ENCODE measurements at regions not wholly inside any gene's neighbourhood (a gene's known extent, or its start where the extent isn't known, plus 50 kb on each side); places are given as distances from the start of the nearest gene placed in this dataset.

DNA sequence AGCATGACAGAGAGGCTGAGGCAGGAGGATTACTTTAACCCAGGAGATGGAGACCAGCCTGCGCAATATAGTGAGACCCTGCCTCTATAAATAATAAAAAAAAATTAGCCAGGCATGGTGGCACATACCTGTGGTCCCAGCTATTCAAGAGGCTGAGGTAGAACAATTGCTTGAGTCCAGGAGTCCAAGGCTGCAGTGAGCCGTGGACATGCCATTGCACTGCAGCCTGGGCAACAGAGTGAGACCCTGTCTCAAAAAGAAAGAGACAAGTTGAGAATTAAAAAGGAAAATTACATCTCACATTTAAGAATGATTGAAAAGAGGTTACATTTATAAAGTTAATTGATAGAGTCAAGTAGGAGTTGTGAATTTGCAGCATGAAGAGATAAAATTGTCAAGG, 91.4 kb upstream of the TMPO start:
- no peaks in the 10 kb centered on the region for H3K36me3 ChIP-seq (ENCODE audit: control insufficient read depth, low read depth, low read length)
- no peak overlapping the region for H3K27ac ChIP-seq (ENCODE audit: low read length)

DNA sequence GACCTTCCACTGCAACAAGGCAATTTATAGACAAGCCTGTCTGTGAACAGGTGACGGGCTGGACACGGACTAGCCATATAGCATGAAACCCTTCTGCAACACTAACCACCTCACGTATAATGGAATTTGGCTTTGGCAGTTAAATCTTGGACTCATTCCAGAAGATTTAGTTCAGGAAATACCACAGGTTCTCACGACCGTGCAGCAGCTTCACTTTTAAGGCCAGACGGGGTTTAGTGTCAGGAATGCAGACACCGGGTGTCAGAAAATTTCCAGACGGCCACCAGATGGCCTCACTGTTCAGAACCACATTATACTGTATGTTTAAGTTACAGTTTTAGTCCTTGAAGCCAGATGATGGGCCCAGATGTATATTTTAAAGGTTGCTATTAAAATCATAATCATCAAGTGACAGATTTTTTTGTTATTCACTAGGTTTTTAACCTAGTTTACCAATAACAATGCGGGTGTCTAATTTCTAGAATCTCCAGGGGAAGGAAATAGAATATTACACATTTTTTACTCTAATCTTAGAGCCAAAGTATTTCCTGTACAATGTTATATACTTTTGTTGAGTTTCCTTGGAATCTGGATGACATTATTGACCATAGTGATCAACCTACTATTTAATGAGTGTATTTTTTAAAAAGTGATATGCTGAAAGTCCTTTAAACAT, 90.5 kb upstream of the TMPO start:
- Histone ChIP-seq H3K36me3 (ENCODE audit: control insufficient read depth, low read depth, low read length) (no peaks in the 10 kb centered on the region), H3K4me3 (ENCODE audit: low read length) (no peak overlapping the region), H3K9ac (ENCODE audit: low read length) (no peak overlapping the region), H3K9me3 (ENCODE audit: control insufficient read depth, low read depth, low read length) (no peaks in the 10 kb centered on the region), H3K27ac (ENCODE audit: low read length) (no peak overlapping the region), H3K4me1 (ENCODE audit: control insufficient read depth, low read depth, low read length) (no peaks in the 10 kb centered on the region), H3K27me3 (ENCODE audit: control insufficient read depth, insufficient read depth, low read length) (no peaks in the 10 kb centered on the region)

More for the DNA sequence above, 91.4 kb upstream of the TMPO start:
- Histone ChIP-seq H3K27me3 (ENCODE audit: control insufficient read depth, insufficient read depth, low read length) (no peaks in the 10 kb centered on the region), H3K4me1 (ENCODE audit: control insufficient read depth, low read depth, low read length) (peaks cover 3% of the 10 kb centered on the region), H3K9ac (ENCODE audit: low read length) (no peak overlapping the region), H3K4me3 (ENCODE audit: low read length) (no peak overlapping the region), H3K9me3 (ENCODE audit: control insufficient read depth, low read depth, low read length) (no peaks in the 10 kb centered on the region)

DNA sequence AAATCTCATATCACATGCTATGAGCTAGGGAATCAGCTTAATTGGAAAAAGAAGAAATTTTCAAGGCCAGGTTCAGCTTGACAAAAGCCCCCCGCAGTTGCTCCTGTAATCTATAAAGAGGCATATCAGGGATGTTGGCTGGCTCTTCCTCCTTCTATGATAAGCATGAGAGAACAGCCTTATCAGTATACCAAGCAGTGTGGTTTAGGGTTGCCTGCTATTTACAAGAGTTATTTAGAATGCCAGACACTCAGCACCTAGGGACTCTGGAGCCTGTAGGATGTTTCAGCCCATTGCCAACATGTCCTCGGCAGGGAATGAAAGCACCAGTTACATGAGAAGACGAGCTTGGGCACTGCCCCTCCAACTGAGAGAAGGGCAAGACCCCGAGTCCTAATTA, 89.5 kb upstream of the TMPO start:
- no peaks in the 10 kb centered on the region for H3K4me1 ChIP-seq (ENCODE audit: control insufficient read depth, low read depth, low read length)
- no peaks in the 10 kb centered on the region for H3K9me3 ChIP-seq (ENCODE audit: control insufficient read depth, low read depth, low read length)
- H3K9ac ChIP-seq (ENCODE audit: low read length) = no peak overlapping the region
- H3K4me3 ChIP-seq (ENCODE audit: low read length) = no peak overlapping the region
- no peak overlapping the region for H3K27ac ChIP-seq (ENCODE audit: low read length)
- H3K27me3 ChIP-seq (ENCODE audit: control insufficient read depth, insufficient read depth, low read length) = no peaks in the 10 kb centered on the region
- no peaks in the 10 kb centered on the region for H3K36me3 ChIP-seq (ENCODE audit: control insufficient read depth, low read depth, low read length)

GRCh38 chr12:98431089-98431488, 84.3 kb upstream of the TMPO start:
- Histone ChIP-seq H3K9me3 (ENCODE audit: control insufficient read depth, low read depth, low read length) (peaks cover 6% of the 10 kb centered on the region), H3K4me1 (ENCODE audit: control insufficient read depth, low read depth, low read length) (no peaks in the 10 kb centered on the region), H3K4me3 (ENCODE audit: low read length) (no peak overlapping the region), H3K27ac (ENCODE audit: low read length) (no peak overlapping the region), H3K36me3 (ENCODE audit: control insufficient read depth, low read depth, low read length) (no peaks in the 10 kb centered on the region), H3K27me3 (ENCODE audit: control insufficient read depth, insufficient read depth, low read length) (no peaks in the 10 kb centered on the region), H3K9ac (ENCODE audit: low read length) (no peak overlapping the region)

- H3K9ac ChIP-seq (ENCODE audit: low read length) = no peak overlapping the region
- H3K27me3 ChIP-seq (ENCODE audit: control insufficient read depth, insufficient read depth, low read length) = no peaks in the 10 kb centered on the region
- no peak overlapping the region for H3K27ac ChIP-seq (ENCODE audit: low read length)
- H3K4me3 ChIP-seq (ENCODE audit: low read length) = no peak overlapping the region
- H3K4me1 ChIP-seq (ENCODE audit: control insufficient read depth, low read depth, low read length) = no peaks in the 10 kb centered on the region
- H3K36me3 ChIP-seq (ENCODE audit: control insufficient read depth, low read depth, low read length) = no peaks in the 10 kb centered on the region
- peaks cover 6% of the 10 kb centered on the region for H3K9me3 ChIP-seq (ENCODE audit: control insufficient read depth, low read depth, low read length)
Observed at GRCh38 chr12:98437166-98437565, 78.2 kb upstream of the TMPO start.

- no peaks in the 10 kb centered on the region for H3K36me3 ChIP-seq (ENCODE audit: control insufficient read depth, low read depth, low read length)
- H3K9ac ChIP-seq (ENCODE audit: low read length) = no peak overlapping the region
- H3K27ac ChIP-seq (ENCODE audit: low read length) = no peak overlapping the region
- peaks cover 6% of the 10 kb centered on the region for H3K9me3 ChIP-seq (ENCODE audit: control insufficient read depth, low read depth, low read length)
- no peaks in the 10 kb centered on the region for H3K4me1 ChIP-seq (ENCODE audit: control insufficient read depth, low read depth, low read length)
- H3K27me3 ChIP-seq (ENCODE audit: control insufficient read depth, insufficient read depth, low read length) = no peaks in the 10 kb centered on the region
- no peak overlapping the region for H3K4me3 ChIP-seq (ENCODE audit: low read length)
Observed at GRCh38 chr12:98437806-98438595, 77.4 kb upstream of the TMPO start.

DNA sequence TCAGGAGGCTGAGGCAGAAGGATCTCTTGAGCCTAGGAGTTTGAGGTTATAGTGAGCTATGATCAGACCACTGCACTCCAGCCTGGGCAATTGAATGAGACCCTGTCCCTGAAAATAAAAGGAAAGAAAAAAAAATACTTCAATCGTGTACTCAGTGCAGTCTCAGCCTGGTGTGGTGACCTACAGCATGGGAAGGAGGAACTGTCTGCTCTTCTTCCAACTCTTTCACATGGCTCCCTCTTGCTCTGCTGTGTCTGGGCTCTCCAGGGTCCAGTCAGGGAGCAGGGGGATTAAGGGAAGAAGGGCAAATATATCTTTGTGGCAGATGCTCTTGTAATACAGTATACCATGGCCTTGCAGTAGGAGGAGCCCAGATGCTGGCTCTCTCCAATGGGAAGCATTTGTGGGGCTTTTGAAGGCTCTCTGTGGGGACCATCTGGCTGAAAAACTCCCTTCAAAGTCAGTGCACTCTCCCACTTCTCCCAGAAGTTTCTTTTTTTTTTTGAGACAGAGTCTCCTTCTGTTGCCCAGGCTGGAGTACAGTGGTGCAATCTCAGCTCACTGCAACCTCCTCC, 76.6 kb upstream of the TMPO start:
- Histone ChIP-seq H3K27ac (ENCODE audit: low read length) (no peak overlapping the region), H3K36me3 (ENCODE audit: control insufficient read depth, low read depth, low read length) (no peaks in the 10 kb centered on the region), H3K27me3 (ENCODE audit: control insufficient read depth, insufficient read depth, low read length) (no peaks in the 10 kb centered on the region), H3K9ac (ENCODE audit: low read length) (no peak overlapping the region), H3K4me1 (ENCODE audit: control insufficient read depth, low read depth, low read length) (no peaks in the 10 kb centered on the region), H3K9me3 (ENCODE audit: control insufficient read depth, low read depth, low read length) (peaks cover 6% of the 10 kb centered on the region), H3K4me3 (ENCODE audit: low read length) (no peak overlapping the region)

DNA sequence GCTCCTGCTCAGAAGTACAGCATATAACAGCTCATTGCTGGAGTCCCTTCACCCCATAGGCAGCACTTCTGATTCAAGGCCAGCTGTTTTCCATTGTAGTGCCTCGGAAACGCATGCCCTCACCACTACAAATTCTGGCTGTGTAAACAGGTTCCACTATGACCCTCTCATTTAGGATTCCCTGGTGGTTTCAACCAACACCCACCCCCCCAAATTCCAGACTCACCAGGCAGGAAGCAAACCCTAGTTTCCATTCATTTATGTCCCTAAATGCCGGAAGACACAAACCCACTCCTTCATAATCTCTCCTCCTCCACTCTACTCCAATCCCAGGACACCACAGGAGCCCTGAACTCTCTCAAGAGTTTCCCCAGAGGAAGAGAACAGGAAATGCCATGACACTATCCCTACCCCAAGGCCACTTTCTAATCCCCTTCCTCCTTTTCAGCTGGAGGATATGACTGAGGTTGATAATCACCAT, 75.9 kb upstream of the TMPO start:
- H3K9ac ChIP-seq (ENCODE audit: low read length) = no peak overlapping the region
- no peak overlapping the region for H3K4me3 ChIP-seq (ENCODE audit: low read length)

GRCh38 chr12:98439981-98440581, 75.3 kb upstream of the TMPO start:
- H3K4me3 ChIP-seq (ENCODE audit: low read length) = no peak overlapping the region
- H3K27me3 ChIP-seq (ENCODE audit: control insufficient read depth, insufficient read depth, low read length) = no peaks in the 10 kb centered on the region
- no peak overlapping the region for H3K9ac ChIP-seq (ENCODE audit: low read length)
- peaks cover 2% of the 10 kb centered on the region for H3K9me3 ChIP-seq (ENCODE audit: control insufficient read depth, low read depth, low read length)
- H3K4me1 ChIP-seq (ENCODE audit: control insufficient read depth, low read depth, low read length) = no peaks in the 10 kb centered on the region
- no peaks in the 10 kb centered on the region for H3K36me3 ChIP-seq (ENCODE audit: control insufficient read depth, low read depth, low read length)
- H3K27ac ChIP-seq (ENCODE audit: low read length) = no peak overlapping the region

More for the DNA sequence above, 75.9 kb upstream of the TMPO start:
- no peak overlapping the region for H3K27ac ChIP-seq (ENCODE audit: low read length)
- no peaks in the 10 kb centered on the region for H3K4me1 ChIP-seq (ENCODE audit: control insufficient read depth, low read depth, low read length)
- no peaks in the 10 kb centered on the region for H3K27me3 ChIP-seq (ENCODE audit: control insufficient read depth, insufficient read depth, low read length)
- H3K36me3 ChIP-seq (ENCODE audit: control insufficient read depth, low read depth, low read length) = no peaks in the 10 kb centered on the region
- H3K9me3 ChIP-seq (ENCODE audit: control insufficient read depth, low read depth, low read length) = peaks cover 3% of the 10 kb centered on the region

GRCh38 chr12:98446060-98446459, 69.3 kb upstream of the TMPO start:
- no peaks in the 10 kb centered on the region for H3K27me3 ChIP-seq (ENCODE audit: control insufficient read depth, insufficient read depth, low read length)
- no peaks in the 10 kb centered on the region for H3K9me3 ChIP-seq (ENCODE audit: control insufficient read depth, low read depth, low read length)
- H3K4me3 ChIP-seq (ENCODE audit: low read length) = no peak overlapping the region
- H3K4me1 ChIP-seq (ENCODE audit: control insufficient read depth, low read depth, low read length) = no peaks in the 10 kb centered on the region
- no peaks in the 10 kb centered on the region for H3K36me3 ChIP-seq (ENCODE audit: control insufficient read depth, low read depth, low read length)
- no peak overlapping the region for H3K9ac ChIP-seq (ENCODE audit: low read length)
- H3K27ac ChIP-seq (ENCODE audit: low read length) = no peak overlapping the region

DNA sequence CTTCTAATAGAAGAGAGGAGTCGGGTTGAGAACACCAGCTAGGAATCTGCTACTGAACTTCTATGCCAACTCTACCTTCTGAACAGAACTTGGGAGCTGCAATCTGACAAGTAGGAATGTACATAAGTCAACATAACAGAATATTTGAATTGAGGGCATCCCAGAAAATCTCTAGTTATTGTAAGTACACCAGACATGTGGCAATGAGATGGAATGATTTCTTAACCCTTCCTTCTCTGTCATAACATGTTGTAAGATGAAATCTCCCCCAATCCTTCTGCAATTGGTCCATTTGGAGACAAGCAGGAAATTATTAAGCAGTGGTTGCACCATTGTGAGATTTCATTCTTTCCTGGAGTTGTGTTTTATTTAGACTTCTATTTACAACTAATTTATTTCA, 68.7 kb upstream of the TMPO start:
- Histone ChIP-seq H3K9ac (ENCODE audit: low read length) (no peak overlapping the region), H3K27ac (ENCODE audit: low read length) (no peak overlapping the region), H3K4me1 (ENCODE audit: control insufficient read depth, low read depth, low read length) (no peaks in the 10 kb centered on the region), H3K9me3 (ENCODE audit: control insufficient read depth, low read depth, low read length) (no peaks in the 10 kb centered on the region), H3K36me3 (ENCODE audit: control insufficient read depth, low read depth, low read length) (no peaks in the 10 kb centered on the region), H3K4me3 (ENCODE audit: low read length) (no peak overlapping the region), H3K27me3 (ENCODE audit: control insufficient read depth, insufficient read depth, low read length) (no peaks in the 10 kb centered on the region)
